ENCODE measurements at regions not wholly inside any gene's neighbourhood (a gene's known extent, or its start where the extent isn't known, plus 50 kb on each side); places are given as distances from the start of the nearest gene placed in this dataset.

- no peak overlapping the region for H3K4me3 ChIP-seq (ENCODE audit: low read depth, low read length)
- TF ChIP-seq CTCF (IDR thresholded peaks at IDR 0.05; ENCODE audit: insufficient read depth, low read depth, low read length), result no peak
- peak; percentile 50 for DNase-seq (ENCODE audit: low read depth)
- H3K36me3 ChIP-seq (ENCODE audit: control insufficient read depth, insufficient read depth, low read length), result no peaks in the 10 kb centered on the region
- H3K27me3 ChIP-seq (ENCODE audit: control insufficient read depth, insufficient read depth, low read length), result no peaks in the 10 kb centered on the region
- ChIA-PET POLR2A (no interaction called here), CTCF (interaction anchor here (0.9 kb wide), 1 partner anchor 28 kb away, joined by 3 read pairs; no protein-coding TSS in a partner anchor)
Measured at GRCh38 chr4:99763635-99764101, 53.0 kb upstream of the DAPP1 start.

GRCh38 chr4:99762728-99763127 lies 53.9 kb upstream of the DAPP1 start:
- POLR2A ChIA-PET, result no interaction called here
- Histone ChIP-seq H3K36me3 (ENCODE audit: control insufficient read depth, insufficient read depth, low read length) (no peaks in the 10 kb centered on the region), H3K4me3 (ENCODE audit: low read depth, low read length) (no peak overlapping the region), H3K27me3 (ENCODE audit: control insufficient read depth, insufficient read depth, low read length) (no peaks in the 10 kb centered on the region)
- CTCF ChIA-PET, result interaction anchor here (0.7 kb wide), 1 partner anchor 11 kb away, joined by 3 read pairs; no protein-coding TSS in a partner anchor
- no peak for DNase-seq (ENCODE audit: low read depth)
- no peak for TF ChIP-seq CTCF (IDR thresholded peaks at IDR 0.05; ENCODE audit: insufficient read depth, low read depth, low read length)

- CTCF ChIA-PET, result no interaction called here
- no peaks in the 10 kb centered on the region for H3K36me3 ChIP-seq (ENCODE audit: control insufficient read depth, insufficient read depth, low read length)
- POLR2A ChIA-PET, result no interaction called here
- H3K4me3 ChIP-seq (ENCODE audit: low read depth, low read length), result no peak overlapping the region
- H3K27me3 ChIP-seq (ENCODE audit: control insufficient read depth, insufficient read depth, low read length), result no peaks in the 10 kb centered on the region
- no peak for TF ChIP-seq CTCF (IDR thresholded peaks at IDR 0.05; ENCODE audit: insufficient read depth, low read depth, low read length)
- DNase-seq (ENCODE audit: low read depth), result no peak
Measured at GRCh38 chr4:99759988-99760387, 56.6 kb upstream of the DAPP1 start.

GRCh38 chr4:99759346-99759984 lies 57.2 kb upstream of the DAPP1 start:
- Histone ChIP-seq H3K27me3 (ENCODE audit: control insufficient read depth, insufficient read depth, low read length) (no peaks in the 10 kb centered on the region), H3K4me3 (ENCODE audit: low read depth, low read length) (no peak overlapping the region), H3K36me3 (ENCODE audit: control insufficient read depth, insufficient read depth, low read length) (no peaks in the 10 kb centered on the region)
- ChIA-PET POLR2A (no interaction called here), CTCF (interaction anchor here (1.3 kb wide), 1 partner anchor 126 kb away, joined by 3 read pairs; no protein-coding TSS in a partner anchor)
- TF ChIP-seq CTCF (IDR thresholded peaks at IDR 0.05; ENCODE audit: insufficient read depth, low read depth, low read length), result no peak
- DNase-seq (ENCODE audit: low read depth), result no peak

GRCh38 chr4:99755223-99755944 lies 61.2 kb upstream of the DAPP1 start:
- ChIA-PET POLR2A (no interaction called here), CTCF (interaction anchor here (1.0 kb wide), 1 partner anchor 12 kb away, joined by 3 read pairs; no protein-coding TSS in a partner anchor)
- Histone ChIP-seq H3K4me3 (ENCODE audit: low read depth, low read length) (no peak overlapping the region), H3K36me3 (ENCODE audit: control insufficient read depth, insufficient read depth, low read length) (no peaks in the 10 kb centered on the region), H3K27me3 (ENCODE audit: control insufficient read depth, insufficient read depth, low read length) (no peaks in the 10 kb centered on the region)
- DNase-seq (ENCODE audit: low read depth), result no peak
- no peak for TF ChIP-seq CTCF (IDR thresholded peaks at IDR 0.05; ENCODE audit: insufficient read depth, low read depth, low read length)
